ENCODE measurements at regions not wholly inside any gene's neighbourhood (a gene's known extent, or its start where the extent isn't known, plus 50 kb on each side); places are given as distances from the start of the nearest gene placed in this dataset.

- intact Hi-C loops (cut with DNase I), result no loop called here
- no peak for DNase-seq (ENCODE audit: low spot score)
These were observed 1129.5 kb upstream of the MAP3K7 start for GRCh38 chr6:91716361-91716760.

GRCh38 chr6:91715171-91715805, 1128.4 kb upstream of the MAP3K7 start:
- no peak for DNase-seq (ENCODE audit: low spot score)
- intact Hi-C loops (cut with DNase I), result no loop called here

- intact Hi-C loops (cut with DNase I), result no loop called here
- no peak for DNase-seq (ENCODE audit: low spot score)
These were observed 1127.0 kb upstream of the MAP3K7 start for GRCh38 chr6:91713911-91714310.

- DNase-seq (ENCODE audit: low spot score), result no peak
- intact Hi-C loops (cut with DNase I), result no loop called here
These were observed 1124.6 kb upstream of the MAP3K7 start for GRCh38 chr6:91711518-91711917.

- intact Hi-C loops (cut with DNase I), result no loop called here
- no peak for DNase-seq (ENCODE audit: low spot score)
These were observed 1123.5 kb upstream of the MAP3K7 start for GRCh38 chr6:91710342-91710741.

- intact Hi-C loops (cut with DNase I), result no loop called here
- DNase-seq (ENCODE audit: low spot score), result no peak
These were observed 1121.7 kb upstream of the MAP3K7 start for GRCh38 chr6:91708534-91708933.

GRCh38 chr6:91705646-91706045, 1118.8 kb upstream of the MAP3K7 start:
- intact Hi-C loops (cut with DNase I), result no loop called here
- DNase-seq (ENCODE audit: low spot score), result no peak

- DNase-seq (ENCODE audit: low spot score), result no peak
- intact Hi-C loops (cut with DNase I), result no loop called here
These were observed 1117.7 kb upstream of the MAP3K7 start for GRCh38 chr6:91704531-91704930.

GRCh38 chr6:91697010-91697695, 1110.3 kb upstream of the MAP3K7 start:
- intact Hi-C loops (cut with DNase I), result no loop called here
- no peak for DNase-seq (ENCODE audit: low spot score)

- intact Hi-C loops (cut with DNase I), result no loop called here
- DNase-seq (ENCODE audit: low spot score), result no peak
These were observed 1108.3 kb upstream of the MAP3K7 start for GRCh38 chr6:91695221-91695620.

- intact Hi-C loops (cut with DNase I), result no loop called here
- DNase-seq (ENCODE audit: low spot score), result no peak
These were observed 1107.3 kb upstream of the MAP3K7 start for GRCh38 chr6:91694016-91694654.

GRCh38 chr6:91691449-91691848, 1104.6 kb upstream of the MAP3K7 start:
- intact Hi-C loops (cut with DNase I), result no loop called here
- DNase-seq (ENCODE audit: low spot score), result no peak

- intact Hi-C loops (cut with DNase I), result no loop called here
- DNase-seq (ENCODE audit: low spot score), result no peak
These were observed 1096.4 kb upstream of the MAP3K7 start for GRCh38 chr6:91683240-91683639.

- DNase-seq (ENCODE audit: low spot score), result no peak
- intact Hi-C loops (cut with DNase I), result no loop called here
These were observed 1094.4 kb upstream of the MAP3K7 start for GRCh38 chr6:91681296-91681695.

GRCh38 chr6:91678679-91679446, 1092.0 kb upstream of the MAP3K7 start:
- intact Hi-C loops (cut with DNase I), result no loop called here
- no peak for DNase-seq (ENCODE audit: low spot score)

- intact Hi-C loops (cut with DNase I), result no loop called here
- DNase-seq (ENCODE audit: low spot score), result no peak
These were observed 1085.3 kb upstream of the MAP3K7 start for GRCh38 chr6:91672201-91672600.

GRCh38 chr6:91669871-91670268, 1083.0 kb upstream of the MAP3K7 start:
- no peak for DNase-seq (ENCODE audit: low spot score)
- intact Hi-C loops (cut with DNase I), result no loop called here

- intact Hi-C loops (cut with DNase I), result no loop called here
- DNase-seq (ENCODE audit: low spot score), result no peak
These were observed 1082.4 kb upstream of the MAP3K7 start for GRCh38 chr6:91669154-91669870.

- intact Hi-C loops (cut with DNase I), result no loop called here
- DNase-seq (ENCODE audit: low spot score), result no peak
These were observed 1080.7 kb upstream of the MAP3K7 start for GRCh38 chr6:91667596-91667995.
